Esophagus muscularis mucosa (tissue), 4 donors: ENCODE measurements at regions not wholly inside any gene's neighbourhood (a gene's known extent, or its start where the extent isn't known, plus 50 kb on each side); places are given as distances from the start of the nearest gene placed in this dataset.

ENCODE experiments used
- DNase-seq: peaks from one replicate; pipeline ENCODE4 v3.0.0-alpha.2; 2017; ENCODE audit errors: extremely low spot score
- H3K27ac ChIP-seq, 4 donors: fragments of 200-600 bp; sonication (generic); replicated peaks in 1 of 4; 1 replicate in 3 of 4; 2 replicates in 1 of 4; pipeline ENCODE4 v1.5.1; 2016 to 2019; ENCODE audit warnings: mild to moderate bottlenecking in 1 of 4
- H3K27me3 ChIP-seq, 4 donors: fragments of 200-600 bp; sonication (generic); one replicate each; pipeline versions ENCODE4 v1.5.1 to v1.6.0; 2016 to 2019
- H3K36me3 ChIP-seq, 4 donors: fragments of 200-600 bp; sonication (generic); one replicate each; pipeline ENCODE4 v1.5.1; 2016 to 2019
- H3K4me1 ChIP-seq, 4 donors: fragments of 200-600 bp; sonication (generic); one replicate each; pipeline ENCODE4 v1.5.1; 2016 to 2019
- H3K4me3 ChIP-seq, 4 donors: fragments of 200-600 bp; sonication (generic); 1 replicate in 2 of 4; 2 replicates in 2 of 4; pipeline ENCODE4 v1.5.1; 2016 to 2019; ENCODE audit warnings: mild to moderate bottlenecking in 4 of 4, moderate library complexity in 1 of 4
- H3K9me3 ChIP-seq, 4 donors: fragments of 200-600 bp; sonication (generic); 1 replicate in 3 of 4; 2 replicates in 1 of 4; pipeline ENCODE4 v1.5.1; 2016 to 2019
- CTCF ChIP-seq, 3 experiments: fragments of 200-600 bp in 2 of 3; fragments of 450-650 bp in 1 of 3; sonication (generic) in 2 of 3; IDR thresholded peaks; one replicate each; pipeline ENCODE4 v1.5.1; 2017 to 2019; ENCODE audit warnings: antibody characterized with exemption in 3 of 3, mild to moderate bottlenecking in 2 of 3, moderate library complexity in 1 of 3
- EP300 ChIP-seq: sonication (generic); formaldehyde crosslinking; IDR thresholded peaks from one replicate; pipeline ENCODE4 v1.6.1; 2017; ENCODE audit warnings: antibody characterized with exemption
- POLR2A ChIP-seq: fragments of 450-650 bp; IDR thresholded peaks from one replicate; pipeline ENCODE4 v1.6.1; 2017; ENCODE audit warnings: antibody characterized with exemption, moderate library complexity, mild to moderate bottlenecking, low read depth
- POLR2AphosphoS5 ChIP-seq, 2 donors: sonication (generic); formaldehyde crosslinking; IDR thresholded peaks; one replicate each; pipeline ENCODE4 v1.6.1; 2017; ENCODE audit warnings: antibody characterized with exemption in 2 of 2
- WGBS: methylation state at CpG from one replicate; pipeline ENCODE4 v1.1.5; 2018; 5-methylcytosine and 5-hydroxymethylcytosine counted together
- intact Hi-C: fragments of 100-400 bp; cut with DNase I; formaldehyde crosslinking; loops from one replicate; pipeline ENCODE4 v1.15.1; 2023

GRCh38 chr10:29957907-29958331 lies 101.5 kb downstream of the JCAD start:
- H3K27ac ChIP-seq: peak overlapping the region; percentile 68 to 79 (median 74)
- H3K4me3 ChIP-seq: no peak overlapping the region
- H3K36me3 ChIP-seq: no peaks in the 10 kb centered on the region
- intact Hi-C loops: no loop called here
- H3K27me3 ChIP-seq: no peaks in the 10 kb centered on the region
- TF ChIP-seq EP300 (no peak), POLR2AphosphoS5 (IDR thresholded peaks at IDR 0.05) (peak; percentile 24 to 72), POLR2A (no peak)
- peaks cover 0 to 4% (median 0%) of the 10 kb centered on the region in 4 donors for H3K9me3 ChIP-seq
- H3K4me1 ChIP-seq: peaks cover 7 to 40% (median 32%) of the 10 kb centered on the region in 4 donors
- no peak for DNase-seq
- WGBS: 16% methylated on average over 3 of the region's 4 CpGs

- Histone ChIP-seq H3K36me3 (no peaks in the 10 kb centered on the region), H3K9me3 (peaks cover 0 to 4% (median 0%) of the 10 kb centered on the region in 4 donors), H3K27me3 (no peaks in the 10 kb centered on the region), H3K4me3 (no peak overlapping the region), H3K27ac (peak overlapping the region; percentile 68 to 79 (median 74)), H3K4me1 (peaks cover 7 to 46% (median 34%) of the 10 kb centered on the region in 4 donors)
- DNase-seq: no peak
- no peak for TF ChIP-seq POLR2AphosphoS5 (IDR thresholded peaks at IDR 0.05)
- TF ChIP-seq POLR2A: no peak
- TF ChIP-seq CTCF (IDR thresholded peaks at IDR 0.05): no peak
- no peak for TF ChIP-seq EP300
- WGBS: 75% methylated on average over 4 of the region's 4 CpGs
- intact Hi-C loops: no loop called here
Measured at GRCh38 chr10:29957236-29957635, 102.2 kb downstream of the JCAD start.

- H3K9me3 ChIP-seq: peaks cover 0 to 4% (median 0%) of the 10 kb centered on the region in 4 donors
- 82% methylated on average over 7 of the region's 7 CpGs for WGBS
- H3K27me3 ChIP-seq: no peaks in the 10 kb centered on the region
- intact Hi-C loops: no loop called here
- H3K4me1 ChIP-seq: peaks cover 7 to 47% (median 38%) of the 10 kb centered on the region in 4 donors
- peak overlapping the region in 2 of 4 donors; percentile 14 to 70 for H3K27ac ChIP-seq
- no peaks in the 10 kb centered on the region for H3K36me3 ChIP-seq
- DNase-seq: no peak
- no peak overlapping the region for H3K4me3 ChIP-seq
- TF ChIP-seq POLR2A (no peak), EP300 (no peak), CTCF (IDR thresholded peaks at IDR 0.05) (no peak), POLR2AphosphoS5 (IDR thresholded peaks at IDR 0.05) (no peak)
Measured at GRCh38 chr10:29956335-29956924, 103.0 kb downstream of the JCAD start.

GRCh38 chr10:29955329-29955935 lies 104.0 kb downstream of the JCAD start:
- Histone ChIP-seq H3K36me3 (no peaks in the 10 kb centered on the region), H3K4me1 (peaks cover 7 to 57% (median 47%) of the 10 kb centered on the region in 4 donors), H3K4me3 (no peak overlapping the region), H3K27ac (peak overlapping the region in 2 of 4 donors; percentile 36 to 48), H3K27me3 (no peaks in the 10 kb centered on the region), H3K9me3 (peaks cover 0 to 4% (median 0%) of the 10 kb centered on the region in 4 donors)
- DNase-seq: no peak
- 80% methylated on average over 4 of the region's 4 CpGs for WGBS
- TF ChIP-seq CTCF (IDR thresholded peaks at IDR 0.05): no peak
- TF ChIP-seq POLR2AphosphoS5 (IDR thresholded peaks at IDR 0.05): no peak
- no peak for TF ChIP-seq POLR2A
- TF ChIP-seq EP300: no peak
- intact Hi-C loops: no loop called here

GRCh38 chr10:29951441-29951931 lies 107.9 kb downstream of the JCAD start:
- 51% methylated on average over 11 of the region's 11 CpGs for WGBS
- no peak for TF ChIP-seq POLR2A
- peak in 1 of 2 donors; percentile 27 for TF ChIP-seq POLR2AphosphoS5 (IDR thresholded peaks at IDR 0.05)
- no peak for DNase-seq
- Histone ChIP-seq H3K9me3 (peaks cover 0 to 3% (median 0%) of the 10 kb centered on the region in 4 donors), H3K4me3 (no peak overlapping the region), H3K4me1 (peaks cover 27 to 74% (median 58%) of the 10 kb centered on the region in 4 donors), H3K27ac (peak overlapping the region; percentile 81 to 87 (median 84)), H3K27me3 (no peaks in the 10 kb centered on the region), H3K36me3 (no peaks in the 10 kb centered on the region)
- intact Hi-C loops: no loop called here
